ENCODE measurements at regions not wholly inside any gene's neighbourhood (a gene's known extent, or its start where the extent isn't known, plus 50 kb on each side); places are given as distances from the start of the nearest gene placed in this dataset.
"Not testable (repeated sequence)": the region's sequence is repeated elsewhere in the genome, so short reads cannot be mapped to it uniquely, and the experiment has no call there.

- intact Hi-C loops (cut with DNase I), result no loop called here
- no peak for DNase-seq
Measured at GRCh38 chr4:134695433-134695832, 493.8 kb upstream of the PABPC4L start.

- no peak for DNase-seq
- intact Hi-C loops (cut with DNase I), result no loop called here
Measured at GRCh38 chr4:134691915-134692314, 490.3 kb upstream of the PABPC4L start.

- intact Hi-C loops (cut with DNase I), result no loop called here
- DNase-seq, result no peak
Measured at GRCh38 chr4:134687646-134688628, 486.3 kb upstream of the PABPC4L start.

- intact Hi-C loops (cut with DNase I), result no loop called here
Measured at GRCh38 chr4:134677209-134677814, 475.7 kb upstream of the PABPC4L start.

GRCh38 chr4:134668237-134668636, 466.6 kb upstream of the PABPC4L start:
- intact Hi-C loops (cut with DNase I), result no loop called here
- DNase-seq, result no peak

More at GRCh38 chr4:134677209-134677814, 475.7 kb upstream of the PABPC4L start:
- no peak for DNase-seq

GRCh38 chr4:134666640-134667039, 465.1 kb upstream of the PABPC4L start:
- DNase-seq, result no peak

GRCh38 chr4:134665429-134665828, 463.8 kb upstream of the PABPC4L start:
- intact Hi-C loops (cut with DNase I), result no loop called here
- DNase-seq, result no peak

More at GRCh38 chr4:134666640-134667039, 465.1 kb upstream of the PABPC4L start:
- intact Hi-C loops (cut with DNase I), result no loop called here

- no peak for DNase-seq
- intact Hi-C loops (cut with DNase I), result no loop called here
Measured at GRCh38 chr4:134663742-134664141, 462.2 kb upstream of the PABPC4L start.

- intact Hi-C loops (cut with DNase I), result no loop called here
- no peak for DNase-seq
Measured at GRCh38 chr4:134650461-134650860, 448.9 kb upstream of the PABPC4L start.

- no peak for DNase-seq
- intact Hi-C loops (cut with DNase I), result no loop called here
Measured at GRCh38 chr4:134645778-134646177, 444.2 kb upstream of the PABPC4L start.

- intact Hi-C loops (cut with DNase I), result no loop called here
- peak in 2 of 42 donors; percentile 2 to 33 for DNase-seq
Measured at GRCh38 chr4:134636338-134637051, 434.9 kb upstream of the PABPC4L start.

- intact Hi-C loops (cut with DNase I), result no loop called here
- DNase-seq, result peak in 25 of 42 donors; percentile 13 to 65 (median 24)
Measured at GRCh38 chr4:134634301-134634700, 432.7 kb upstream of the PABPC4L start.

- intact Hi-C loops (cut with DNase I), result no loop called here
- DNase-seq, result no peak
Measured at GRCh38 chr4:134632056-134632455, 430.5 kb upstream of the PABPC4L start.

- intact Hi-C loops (cut with DNase I), result no loop called here
- no peak for DNase-seq
Measured at GRCh38 chr4:134628066-134628465, 426.5 kb upstream of the PABPC4L start.

GRCh38 chr4:134627366-134627765, 425.8 kb upstream of the PABPC4L start:
- intact Hi-C loops (cut with DNase I), result no loop called here

GRCh38 chr4:134624365-134624764, 422.8 kb upstream of the PABPC4L start:
- intact Hi-C loops (cut with DNase I), result no loop called here
- DNase-seq, result no peak

More at GRCh38 chr4:134627366-134627765, 425.8 kb upstream of the PABPC4L start:
- DNase-seq, result no peak

GRCh38 chr4:134622626-134623575, 421.3 kb upstream of the PABPC4L start:
- intact Hi-C loops (cut with DNase I); DNase-seq: not testable (repeated sequence)

GRCh38 chr4:134622199-134622598, 420.6 kb upstream of the PABPC4L start:
- no peak for DNase-seq
- intact Hi-C loops (cut with DNase I), result no loop called here

All from head of caudate nucleus (tissue), 42 donors.